ENCODE measurements at regions not wholly inside any gene's neighbourhood (a gene's known extent, or its start where the extent isn't known, plus 50 kb on each side); places are given as distances from the start of the nearest gene placed in this dataset.
A peak's percentile ranks its signal among the peaks of the same experiment; 100 is the strongest.

DNA sequence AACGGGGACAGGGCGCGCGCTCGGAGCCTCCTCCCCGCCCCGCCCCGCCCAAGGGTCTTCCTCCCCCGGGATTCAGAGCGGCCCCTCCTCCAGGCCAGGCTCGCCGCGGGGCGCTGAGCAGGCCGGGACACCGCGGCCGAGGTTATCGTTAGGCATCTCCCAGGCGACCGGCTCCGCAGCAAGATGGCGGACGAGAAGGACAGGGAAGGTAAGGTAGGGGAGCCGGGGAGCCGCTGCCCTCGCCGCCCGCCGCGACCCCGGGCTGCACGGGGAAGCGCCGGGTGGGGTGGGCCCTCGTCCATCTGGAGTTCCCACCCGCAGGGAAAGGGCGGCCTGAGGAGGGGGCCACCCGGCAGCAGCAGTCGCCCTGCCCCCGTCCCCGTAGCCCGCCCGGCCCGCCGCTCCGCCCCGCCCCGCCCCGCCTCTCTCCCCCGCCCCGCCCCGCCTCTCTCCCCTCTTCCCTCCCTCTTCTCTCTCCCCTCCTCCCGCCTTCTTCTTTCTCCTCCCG lies 105.9 kb upstream of the HNRNPU start:
- peak in 2 of 3 donors; percentile 74 to 82 for DNase-seq

GRCh38 chr1:244969355-244970235 lies 105.3 kb upstream of the HNRNPU start:
- POLR2A ChIA-PET: interaction anchor here (0.5 to 3.1 kb wide), 9 partner anchors 48 to 162 kb away, joined by 3 to 28 read pairs (median 4); partner anchors contain the start of genes COX20 and HNRNPU
- WGBS (ENCODE audit: insufficient coverage): 7% methylated on average over 36 of the region's 54 CpGs
- Histone ChIP-seq H3K4me3 (ENCODE audit: control insufficient read depth in 1 of 7, extremely low read depth in 1 of 7, insufficient read depth in 4 of 7, low read depth in 2 of 7, low read length in 6 of 7) (peak overlapping the region; percentile 48 to 86 (median 80)), H3K27ac (ENCODE audit: insufficient read depth in 1 of 2, low read depth in 1 of 2, low read length in 2 of 2, poor library complexity in 1 of 2, severe bottlenecking in 2 of 2) (peak overlapping the region; percentile 100), H3K4me1 (ENCODE audit: control extremely low read depth in 1 of 4, control insufficient read depth in 4 of 4, insufficient read depth in 4 of 4, low read length in 3 of 4) (peaks cover 6 to 43% (median 23%) of the 10 kb centered on the region in 4 experiments), H3K9me3 (ENCODE audit: control extremely low read depth in 1 of 5, control insufficient read depth in 4 of 5, insufficient read depth in 2 of 5, low read depth in 1 of 5, low read length in 4 of 5) (no peaks in the 10 kb centered on the region), H3K36me3 (ENCODE audit: control insufficient read depth in 4 of 4, insufficient read depth in 4 of 4, low read length in 3 of 4) (no peaks in the 10 kb centered on the region), H3K27me3 (replicated peaks in 2 of 5; ENCODE audit: control insufficient read depth in 4 of 5, insufficient read depth in 5 of 5, low read length in 4 of 5) (no peaks in the 10 kb centered on the region)
- CTCF ChIA-PET: interaction anchor here (0.8 to 2.2 kb wide), 7 partner anchors 16 to 168 kb away, joined by 3 to 7 read pairs (median 4); no protein-coding TSS in a partner anchor
- peak; percentile 90 to 96 (median 96) for DNase-seq

More for the DNA sequence above, 105.9 kb upstream of the HNRNPU start:
- no peaks in the 10 kb centered on the region for H3K27me3 ChIP-seq (replicated peaks in 2 of 5; ENCODE audit: control insufficient read depth in 4 of 5, insufficient read depth in 5 of 5, low read length in 4 of 5)
- H3K27ac ChIP-seq (ENCODE audit: insufficient read depth in 1 of 2, low read depth in 1 of 2, low read length in 2 of 2, poor library complexity in 1 of 2, severe bottlenecking in 2 of 2): peak overlapping the region; percentile 100
- POLR2A ChIA-PET: interaction anchor here (0.5 to 3.1 kb wide), 9 partner anchors 49 to 163 kb away, joined by 3 to 28 read pairs (median 4); partner anchors contain the start of genes COX20 and HNRNPU
- no peaks in the 10 kb centered on the region for H3K9me3 ChIP-seq (ENCODE audit: control extremely low read depth in 1 of 5, control insufficient read depth in 4 of 5, insufficient read depth in 2 of 5, low read depth in 1 of 5, low read length in 4 of 5)
- no peaks in the 10 kb centered on the region for H3K36me3 ChIP-seq (ENCODE audit: control insufficient read depth in 4 of 4, insufficient read depth in 4 of 4, low read length in 3 of 4)
- WGBS (ENCODE audit: insufficient coverage): 0% methylated on average over 16 of the region's 55 CpGs
- H3K4me3 ChIP-seq (ENCODE audit: control insufficient read depth in 1 of 7, extremely low read depth in 1 of 7, insufficient read depth in 4 of 7, low read depth in 2 of 7, low read length in 6 of 7): peak overlapping the region; percentile 48 to 86 (median 80)
- H3K4me1 ChIP-seq (ENCODE audit: control extremely low read depth in 1 of 4, control insufficient read depth in 4 of 4, insufficient read depth in 4 of 4, low read length in 3 of 4): peaks cover 6 to 37% (median 20%) of the 10 kb centered on the region in 4 experiments
- CTCF ChIA-PET: interaction anchor here (0.7 to 2.2 kb wide), 5 partner anchors 17 to 136 kb away, joined by 3 to 6 read pairs (median 5); partner anchors contain the start of gene COX20

GRCh38 chr1:244968881-244969280 lies 104.5 kb upstream of the HNRNPU start:
- H3K27ac ChIP-seq (ENCODE audit: insufficient read depth in 1 of 2, low read depth in 1 of 2, low read length in 2 of 2, poor library complexity in 1 of 2, severe bottlenecking in 2 of 2): peak overlapping the region; percentile 100
- DNase-seq: no peak
- H3K4me3 ChIP-seq (ENCODE audit: control insufficient read depth in 1 of 7, extremely low read depth in 1 of 7, insufficient read depth in 4 of 7, low read depth in 2 of 7, low read length in 6 of 7): peak overlapping the region in 1 of 7 experiments; percentile 80
- H3K4me1 ChIP-seq (ENCODE audit: control extremely low read depth in 1 of 4, control insufficient read depth in 4 of 4, insufficient read depth in 4 of 4, low read length in 3 of 4): peaks cover 9 to 50% (median 29%) of the 10 kb centered on the region in 4 experiments
- H3K27me3 ChIP-seq (replicated peaks in 2 of 5; ENCODE audit: control insufficient read depth in 4 of 5, insufficient read depth in 5 of 5, low read length in 4 of 5): no peaks in the 10 kb centered on the region
- ChIA-PET POLR2A (interaction anchor here (0.8 to 3.1 kb wide), 4 partner anchors 53 to 133 kb away, joined by 3 to 28 read pairs (median 8); partner anchors contain the start of gene COX20), CTCF (interaction anchor here (0.8 to 2.1 kb wide), 5 partner anchors 16 to 167 kb away, joined by 3 to 7 read pairs (median 4); no protein-coding TSS in a partner anchor)
- H3K9me3 ChIP-seq (ENCODE audit: control extremely low read depth in 1 of 5, control insufficient read depth in 4 of 5, insufficient read depth in 2 of 5, low read depth in 1 of 5, low read length in 4 of 5): no peaks in the 10 kb centered on the region
- H3K36me3 ChIP-seq (ENCODE audit: control insufficient read depth in 4 of 4, insufficient read depth in 4 of 4, low read length in 3 of 4): no peaks in the 10 kb centered on the region
- WGBS (ENCODE audit: insufficient coverage): no CpG with 5 or more reads among the region's 4 CpGs

DNA sequence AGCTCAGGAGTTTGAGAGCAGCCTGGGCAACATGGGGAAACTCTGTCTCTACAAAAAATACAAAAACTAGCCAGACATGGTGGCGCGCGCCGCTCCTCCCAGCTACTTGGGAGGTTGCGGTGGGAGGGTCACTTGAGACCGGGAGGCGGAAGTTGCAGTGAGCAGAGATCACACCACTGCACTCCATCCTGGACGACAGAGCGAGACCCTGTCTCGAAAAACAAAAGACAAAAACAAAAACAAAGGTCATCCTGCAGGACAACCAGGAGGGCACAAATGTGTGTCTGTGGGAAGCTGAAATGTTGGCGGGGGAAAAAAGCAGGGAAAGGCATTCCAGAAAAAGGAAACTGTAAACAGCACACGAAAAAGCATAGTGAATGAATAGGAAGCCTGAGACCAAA lies 104.1 kb upstream of the HNRNPU start:
- no peak for DNase-seq
- ChIA-PET POLR2A (interaction anchor here (1.5 kb wide), 1 partner anchor 106 kb away, joined by 12 read pairs; no protein-coding TSS in a partner anchor), CTCF (interaction anchor here (1.4 to 2.1 kb wide), 3 partner anchors 15 to 134 kb away, joined by 3 to 5 read pairs (median 4); no protein-coding TSS in a partner anchor)
- Histone ChIP-seq H3K36me3 (ENCODE audit: control insufficient read depth in 4 of 4, insufficient read depth in 4 of 4, low read length in 3 of 4) (no peaks in the 10 kb centered on the region), H3K27ac (ENCODE audit: insufficient read depth in 1 of 2, low read depth in 1 of 2, low read length in 2 of 2, poor library complexity in 1 of 2, severe bottlenecking in 2 of 2) (peak overlapping the region; percentile 100), H3K27me3 (replicated peaks in 2 of 5; ENCODE audit: control insufficient read depth in 4 of 5, insufficient read depth in 5 of 5, low read length in 4 of 5) (no peaks in the 10 kb centered on the region), H3K9me3 (ENCODE audit: control extremely low read depth in 1 of 5, control insufficient read depth in 4 of 5, insufficient read depth in 2 of 5, low read depth in 1 of 5, low read length in 4 of 5) (no peaks in the 10 kb centered on the region), H3K4me3 (ENCODE audit: control insufficient read depth in 1 of 7, extremely low read depth in 1 of 7, insufficient read depth in 4 of 7, low read depth in 2 of 7, low read length in 6 of 7) (no peak overlapping the region), H3K4me1 (ENCODE audit: control extremely low read depth in 1 of 4, control insufficient read depth in 4 of 4, insufficient read depth in 4 of 4, low read length in 3 of 4) (peaks cover 13 to 52% (median 32%) of the 10 kb centered on the region in 4 experiments)
- WGBS (ENCODE audit: insufficient coverage): 97% methylated on average over 9 of the region's 12 CpGs

GRCh38 chr1:244967159-244967558 lies 102.8 kb upstream of the HNRNPU start:
- H3K4me1 ChIP-seq (ENCODE audit: control extremely low read depth in 1 of 4, control insufficient read depth in 4 of 4, insufficient read depth in 4 of 4, low read length in 3 of 4): peaks cover 13 to 55% (median 33%) of the 10 kb centered on the region in 4 experiments
- no peaks in the 10 kb centered on the region for H3K27me3 ChIP-seq (replicated peaks in 2 of 5; ENCODE audit: control insufficient read depth in 4 of 5, insufficient read depth in 5 of 5, low read length in 4 of 5)
- no peak overlapping the region for H3K4me3 ChIP-seq (ENCODE audit: control insufficient read depth in 1 of 7, extremely low read depth in 1 of 7, insufficient read depth in 4 of 7, low read depth in 2 of 7, low read length in 6 of 7)
- no peak for DNase-seq
- no peaks in the 10 kb centered on the region for H3K9me3 ChIP-seq (ENCODE audit: control extremely low read depth in 1 of 5, control insufficient read depth in 4 of 5, insufficient read depth in 2 of 5, low read depth in 1 of 5, low read length in 4 of 5)
- ChIA-PET POLR2A (no interaction called here), CTCF (interaction anchor here (1.1 to 1.5 kb wide), 2 partner anchors 9 to 45 kb away, joined by 3 read pairs; no protein-coding TSS in a partner anchor)
- no peak overlapping the region for H3K27ac ChIP-seq (ENCODE audit: insufficient read depth in 1 of 2, low read depth in 1 of 2, low read length in 2 of 2, poor library complexity in 1 of 2, severe bottlenecking in 2 of 2)
- WGBS (ENCODE audit: insufficient coverage): no CpG with 5 or more reads among the region's 2 CpGs
- H3K36me3 ChIP-seq (ENCODE audit: control insufficient read depth in 4 of 4, insufficient read depth in 4 of 4, low read length in 3 of 4): no peaks in the 10 kb centered on the region

- POLR2A ChIA-PET: no interaction called here
- Histone ChIP-seq H3K36me3 (ENCODE audit: control insufficient read depth in 4 of 4, insufficient read depth in 4 of 4, low read length in 3 of 4) (no peaks in the 10 kb centered on the region), H3K27ac (ENCODE audit: insufficient read depth in 1 of 2, low read depth in 1 of 2, low read length in 2 of 2, poor library complexity in 1 of 2, severe bottlenecking in 2 of 2) (no peak overlapping the region), H3K4me1 (ENCODE audit: control extremely low read depth in 1 of 4, control insufficient read depth in 4 of 4, insufficient read depth in 4 of 4, low read length in 3 of 4) (peaks cover 13 to 51% (median 30%) of the 10 kb centered on the region in 4 experiments), H3K27me3 (replicated peaks in 2 of 5; ENCODE audit: control insufficient read depth in 4 of 5, insufficient read depth in 5 of 5, low read length in 4 of 5) (no peaks in the 10 kb centered on the region), H3K4me3 (ENCODE audit: control insufficient read depth in 1 of 7, extremely low read depth in 1 of 7, insufficient read depth in 4 of 7, low read depth in 2 of 7, low read length in 6 of 7) (no peak overlapping the region), H3K9me3 (ENCODE audit: control extremely low read depth in 1 of 5, control insufficient read depth in 4 of 5, insufficient read depth in 2 of 5, low read depth in 1 of 5, low read length in 4 of 5) (no peaks in the 10 kb centered on the region)
- no peak for DNase-seq
- 91% methylated on average over 4 of the region's 8 CpGs for WGBS (ENCODE audit: insufficient coverage)
- CTCF ChIA-PET: interaction anchor here (1.0 to 2.8 kb wide), 2 partner anchors 78 to 94 kb away, joined by 4 to 12 read pairs; no protein-coding TSS in a partner anchor
These were observed 101.1 kb upstream of the HNRNPU start for GRCh38 chr1:244965185-244966030.

All from common myeloid progenitor, CD34-positive (primary cell).